Skin epidermis (tissue), 12 donors: ENCODE measurements at regions not wholly inside any gene's neighbourhood (a gene's known extent, or its start where the extent isn't known, plus 50 kb on each side); places are given as distances from the start of the nearest gene placed in this dataset.

Source experiments
- H3K27ac ChIP-seq, 21 experiments: fragments of 200-600 bp; sonication (generic) in 11 of 21; one replicate each; pipeline ENCODE4 v1.5.0; 2020; ENCODE audit warnings: mild to moderate bottlenecking in 3 of 21, inconsistent platforms in 2 of 21, moderate library complexity in 2 of 21
- H3K4me3 ChIP-seq, 7 experiments: fragments of 200-600 bp; sonication (generic) in 2 of 7; one replicate each; pipeline ENCODE4 v1.5.0; 2020; ENCODE audit warnings: inconsistent platforms in 2 of 7, mild to moderate bottlenecking in 2 of 7, moderate library complexity in 1 of 7

DNA sequence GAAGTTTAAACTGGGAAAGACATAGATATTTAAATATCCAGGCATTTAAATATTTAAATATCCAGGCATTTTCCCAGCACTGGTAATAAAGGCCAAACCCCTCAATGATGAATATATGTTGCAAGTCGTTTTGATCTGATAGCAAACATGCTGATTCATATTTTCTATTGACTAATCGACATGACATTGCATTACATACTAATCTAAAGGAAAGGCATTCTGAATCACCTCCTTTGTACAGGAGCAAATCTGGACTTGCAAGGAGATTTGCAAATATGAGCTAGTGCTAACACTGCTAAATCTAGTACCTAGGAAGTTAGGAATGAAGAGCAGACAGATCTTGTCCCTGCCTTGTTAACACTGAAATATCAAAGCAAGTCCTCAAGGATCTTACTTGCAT, 207.3 kb downstream of the SLC7A11 start:
- Histone ChIP-seq H3K4me3 (no peak overlapping the region), H3K27ac (peak overlapping the region in 16 of 21 experiments; percentile 4 to 69 (median 46))

GRCh38 chr4:138032222-138032621, 209.9 kb downstream of the SLC7A11 start:
- H3K4me3 ChIP-seq, result no peak overlapping the region

DNA sequence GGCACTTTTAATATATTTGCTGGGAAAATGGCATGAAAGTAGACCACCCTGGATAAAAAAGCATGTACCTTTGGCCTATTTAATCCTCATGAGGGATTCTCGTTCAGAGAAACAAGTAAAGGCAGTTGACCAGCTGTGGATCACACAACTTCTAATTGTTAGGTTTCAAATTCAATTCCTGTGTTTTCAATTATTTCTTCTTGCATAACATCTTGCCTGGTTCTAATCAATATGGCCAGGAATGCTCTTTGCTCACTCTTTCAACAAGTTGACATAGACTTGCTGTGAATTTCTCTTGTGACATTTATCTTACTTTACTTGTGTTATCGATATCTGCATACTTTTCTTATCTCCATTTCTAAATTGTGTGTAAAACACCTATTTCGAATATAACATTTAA, 211.8 kb downstream of the SLC7A11 start:
- no peak overlapping the region for H3K4me3 ChIP-seq

More at GRCh38 chr4:138032222-138032621, 209.9 kb downstream of the SLC7A11 start:
- no peak overlapping the region for H3K27ac ChIP-seq

DNA sequence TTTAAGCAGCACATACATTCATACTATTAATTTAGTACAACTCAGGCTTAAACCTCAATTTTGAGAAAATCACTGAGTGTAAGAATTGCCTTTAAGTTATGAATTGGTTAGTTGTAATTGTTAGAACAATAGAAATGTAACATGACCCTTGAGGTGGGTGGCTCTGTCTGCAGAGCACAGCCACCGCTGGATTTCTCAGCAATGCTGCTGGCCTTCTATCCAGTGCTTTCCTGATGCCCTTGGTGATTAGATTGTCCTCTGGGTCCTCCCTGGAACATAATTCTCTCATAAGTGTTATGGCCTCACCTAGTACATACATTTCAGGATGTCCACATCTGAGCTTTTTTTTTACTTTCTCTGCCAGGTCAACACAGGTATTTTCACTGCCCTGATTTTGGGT, 213.2 kb downstream of the SLC7A11 start:
- no peak overlapping the region for H3K4me3 ChIP-seq
- H3K27ac ChIP-seq, result no peak overlapping the region

More for the DNA sequence above, 211.8 kb downstream of the SLC7A11 start:
- H3K27ac ChIP-seq, result no peak overlapping the region

GRCh38 chr4:138021139-138021830, 220.9 kb downstream of the SLC7A11 start:
- H3K27ac ChIP-seq, result no peak overlapping the region
- H3K4me3 ChIP-seq, result no peak overlapping the region

DNA sequence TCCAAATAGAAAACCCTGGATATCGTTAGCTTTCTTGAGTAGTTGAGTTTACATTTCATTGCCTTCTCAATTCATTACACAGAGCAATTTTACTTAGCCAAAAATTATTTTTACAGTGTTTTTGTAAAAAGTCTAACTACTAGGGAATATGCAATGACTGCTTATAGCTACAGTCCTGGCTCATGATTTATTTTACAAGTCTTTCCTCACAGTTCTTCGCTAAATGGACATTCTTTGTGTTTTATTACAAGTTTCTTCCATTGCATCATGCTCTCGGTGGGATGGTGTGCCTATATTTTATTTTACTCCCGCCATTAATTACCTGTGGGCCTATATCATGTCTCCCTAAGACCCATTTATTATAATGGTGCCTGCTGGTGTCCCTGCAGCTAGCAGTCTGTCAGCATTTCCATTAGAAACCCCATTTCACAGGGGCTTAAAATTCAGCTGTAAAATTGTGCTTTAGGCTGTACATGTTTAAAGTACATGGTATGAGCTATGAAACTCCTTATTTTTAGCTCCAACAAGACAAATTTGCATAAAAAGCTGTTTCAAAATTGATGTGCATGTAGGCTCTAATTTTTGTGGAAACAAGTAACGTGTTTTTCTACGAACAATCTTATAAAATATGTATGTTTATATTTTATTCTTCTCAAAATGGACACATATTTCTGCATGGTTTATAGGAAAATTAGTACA, 227.4 kb downstream of the SLC7A11 start:
- H3K27ac ChIP-seq, result no peak overlapping the region
- no peak overlapping the region for H3K4me3 ChIP-seq

GRCh38 chr4:138013625-138014024, 228.5 kb downstream of the SLC7A11 start:
- no peak overlapping the region for H3K27ac ChIP-seq
- no peak overlapping the region for H3K4me3 ChIP-seq

DNA sequence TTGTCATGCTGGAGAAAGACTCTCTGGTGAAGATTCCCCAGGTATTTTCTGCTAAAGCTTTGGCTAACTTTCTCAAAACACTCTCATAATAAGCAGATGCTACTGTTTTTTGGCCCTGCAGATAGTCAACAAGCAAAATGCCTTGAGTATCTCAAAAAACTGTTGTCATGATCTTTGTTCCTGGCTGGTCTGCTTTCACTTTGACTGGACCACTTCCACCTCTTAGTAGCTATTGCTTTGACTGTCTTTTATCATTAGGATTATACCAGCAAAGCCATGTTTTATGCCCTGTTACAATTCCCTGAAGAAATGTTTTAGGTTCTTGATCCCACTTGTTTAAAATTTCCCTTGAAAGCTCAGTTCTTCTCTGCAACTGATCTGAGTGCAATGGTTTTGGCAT, 231.5 kb downstream of the SLC7A11 start:
- Histone ChIP-seq H3K27ac (no peak overlapping the region), H3K4me3 (no peak overlapping the region)

GRCh38 chr4:138007572-138007971, 234.6 kb downstream of the SLC7A11 start:
- no peak overlapping the region for H3K4me3 ChIP-seq
- H3K27ac ChIP-seq, result no peak overlapping the region

DNA sequence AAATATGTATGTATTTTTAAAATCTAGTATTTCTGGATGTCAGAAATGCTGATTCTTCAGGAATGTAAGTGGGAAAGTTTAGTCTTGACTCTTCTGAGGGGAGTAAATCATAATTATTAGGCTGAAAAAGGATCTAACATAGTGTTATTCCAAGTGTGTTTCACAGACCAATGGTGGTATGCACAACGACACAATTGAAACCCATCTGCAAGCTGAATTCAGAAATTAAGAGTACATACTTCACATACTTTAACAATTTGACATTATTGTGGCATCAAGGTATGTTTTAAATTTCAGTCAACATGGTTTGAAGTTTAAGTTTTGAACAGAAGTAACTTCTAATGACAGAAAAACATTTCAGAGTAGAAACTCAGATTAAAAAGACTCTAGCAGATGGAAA, 236.7 kb downstream of the SLC7A11 start:
- H3K4me3 ChIP-seq, result no peak overlapping the region

DNA sequence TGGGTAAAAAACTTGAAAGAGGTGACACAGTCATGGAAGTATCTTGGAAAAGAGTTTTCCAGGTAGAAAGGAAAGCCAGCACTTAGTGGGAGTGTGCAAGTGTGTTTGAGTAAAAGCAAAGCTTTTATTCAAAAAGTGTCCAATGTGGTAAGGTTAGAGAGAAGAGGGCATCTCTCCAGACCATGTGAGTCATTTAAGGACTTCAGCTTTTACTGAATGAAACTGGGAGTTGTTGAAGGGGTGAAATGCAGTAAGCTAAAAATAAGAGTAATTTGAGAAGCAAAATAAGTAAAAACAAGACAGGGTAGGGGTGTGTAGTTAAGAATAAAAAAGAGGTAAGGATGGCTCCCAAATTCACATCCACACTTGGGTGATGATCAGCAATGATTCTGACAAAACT, 238.9 kb downstream of the SLC7A11 start:
- Histone ChIP-seq H3K27ac (no peak overlapping the region), H3K4me3 (no peak overlapping the region)

More for the DNA sequence above, 236.7 kb downstream of the SLC7A11 start:
- no peak overlapping the region for H3K27ac ChIP-seq

DNA sequence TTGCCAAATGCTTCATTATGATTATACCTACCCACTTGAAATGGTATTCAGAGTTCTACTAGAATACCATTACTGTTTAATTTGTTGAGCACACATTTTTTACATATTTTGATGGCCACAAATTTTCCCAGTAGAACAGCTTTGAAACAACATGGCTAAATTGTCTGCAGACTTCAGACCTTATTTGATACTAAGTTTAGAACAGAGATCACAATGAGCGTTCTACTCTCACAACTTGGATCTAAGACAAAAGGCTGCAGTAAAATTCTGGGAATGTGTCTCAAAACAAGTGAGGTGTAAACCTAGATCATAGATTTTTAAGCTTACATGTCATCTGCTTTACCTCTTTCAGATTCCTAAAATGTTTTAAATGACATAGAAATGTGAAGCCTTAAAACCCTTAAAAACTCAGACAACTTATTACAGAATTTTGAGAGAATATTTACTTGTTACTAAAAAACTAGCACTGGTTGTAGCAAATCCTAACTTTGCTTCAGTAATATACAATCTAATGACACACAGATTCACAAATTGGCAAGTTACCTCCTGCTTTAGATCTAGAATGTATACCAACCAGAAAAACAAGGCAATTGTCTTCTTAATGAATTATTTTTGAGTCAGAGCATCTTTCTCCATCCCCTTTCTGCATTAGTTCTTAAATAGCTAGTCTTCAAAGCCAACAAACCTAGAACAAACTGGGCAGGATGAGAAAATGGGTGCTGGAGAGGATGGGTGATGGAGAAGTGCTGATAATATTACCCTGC, 243.3 kb downstream of the SLC7A11 start:
- Histone ChIP-seq H3K4me3 (no peak overlapping the region), H3K27ac (peak overlapping the region in 4 of 21 experiments; percentile 3 to 35 (median 24))

- Histone ChIP-seq H3K27ac (peak overlapping the region in 1 of 21 experiments; percentile 35), H3K4me3 (no peak overlapping the region)
Observed at GRCh38 chr4:137997496-137997895, 244.7 kb downstream of the SLC7A11 start.

GRCh38 chr4:137994853-137995252, 247.3 kb downstream of the SLC7A11 start:
- H3K27ac ChIP-seq, result no peak overlapping the region
- no peak overlapping the region for H3K4me3 ChIP-seq

GRCh38 chr4:137993232-137993631, 248.9 kb downstream of the SLC7A11 start:
- H3K4me3 ChIP-seq, result no peak overlapping the region

GRCh38 chr4:137981277-137981676, 260.9 kb downstream of the SLC7A11 start:
- no peak overlapping the region for H3K4me3 ChIP-seq
- no peak overlapping the region for H3K27ac ChIP-seq

More at GRCh38 chr4:137993232-137993631, 248.9 kb downstream of the SLC7A11 start:
- no peak overlapping the region for H3K27ac ChIP-seq

DNA sequence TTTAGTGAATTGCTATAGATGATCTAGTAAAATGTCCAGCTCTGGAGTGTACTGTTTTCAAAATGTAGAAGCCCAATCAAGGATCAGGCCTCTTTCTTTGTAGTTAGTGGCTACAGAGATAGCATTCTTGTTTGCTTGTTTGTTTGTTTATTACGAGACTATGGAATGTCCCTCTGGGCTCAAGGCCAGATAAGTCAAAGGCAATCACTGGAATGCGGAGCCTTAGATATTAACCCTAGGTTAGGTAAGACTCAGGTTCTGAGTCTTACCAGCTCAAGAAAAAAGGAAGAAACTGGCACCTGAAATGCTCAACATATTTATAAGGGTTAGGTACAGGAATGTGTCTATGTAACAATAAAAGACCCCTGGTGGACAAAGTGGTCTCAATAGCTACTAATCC, 261.5 kb downstream of the SLC7A11 start:
- H3K4me3 ChIP-seq, result no peak overlapping the region
- H3K27ac ChIP-seq, result no peak overlapping the region

DNA sequence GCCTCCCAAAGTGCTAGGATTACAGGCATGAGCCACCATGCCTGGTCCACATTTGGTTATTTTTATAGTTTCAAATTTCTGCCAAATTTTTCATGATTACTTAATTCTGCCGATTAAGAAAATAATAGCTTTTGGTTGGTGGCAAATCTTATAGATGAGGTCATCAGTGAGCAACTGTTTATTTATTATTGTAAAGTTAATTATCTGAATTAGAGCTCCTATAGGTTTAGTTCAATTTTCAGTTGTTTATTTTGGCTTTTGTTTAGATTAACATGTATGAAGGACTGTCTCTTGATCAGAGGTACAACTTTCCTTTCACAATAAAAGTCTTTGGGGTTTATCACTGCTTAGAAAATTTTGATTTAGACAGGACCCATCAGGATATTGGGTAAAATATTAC, 262.2 kb downstream of the SLC7A11 start:
- Histone ChIP-seq H3K4me3 (no peak overlapping the region), H3K27ac (no peak overlapping the region)

- Histone ChIP-seq H3K27ac (no peak overlapping the region), H3K4me3 (no peak overlapping the region)
Observed at GRCh38 chr4:137968956-137969678, 273.0 kb downstream of the SLC7A11 start.
